BJ (cell line): ENCODE measurements at regions not wholly inside any gene's neighbourhood (a gene's known extent, or its start where the extent isn't known, plus 50 kb on each side); places are given as distances from the start of the nearest gene placed in this dataset.
"Not testable (repeated sequence)": the region's sequence is repeated elsewhere in the genome, so short reads cannot be mapped to it uniquely, and the experiment has no call there.

Experiments
- CTCF ChIA-PET: fragments of 350-600 bp; formaldehyde crosslinking; extraction: SDS; loops from one replicate; lab custom pipeline; 2021; ENCODE audit warnings: antibody characterized with exemption, inconsistent platforms; lab: Yijun Ruan, JAX
- POLR2A ChIA-PET: fragments of 300-600 bp; sonication (Branson Sonifier 250); formaldehyde crosslinking; extraction: SDS; loops from one replicate; lab custom pipeline; 2021; ENCODE audit warnings: antibody characterized with exemption; lab: Charles Lee
- DNase-seq: peaks from one replicate; pipeline ENCODE4 v3.0.0-alpha.2; 2011; ENCODE audit warnings: low read depth
- H3K27me3 ChIP-seq: 2 replicates; pipeline ENCODE4 v1.6.0; 2011; ENCODE audit warnings: low read length; ENCODE audit not compliant: control insufficient read depth, insufficient read depth
- H3K36me3 ChIP-seq: 2 replicates; pipeline ENCODE4 v1.5.1; 2011; ENCODE audit warnings: low read length; ENCODE audit not compliant: control insufficient read depth, insufficient read depth
- H3K4me3 ChIP-seq: 2 replicates; pipeline ENCODE4 v1.5.1; 2011; ENCODE audit warnings: low read depth, mild to moderate bottlenecking, control low read depth, low read length
- CTCF ChIP-seq: IDR thresholded peaks from 2 replicates; pipeline ENCODE4 v1.5.1; 2011; ENCODE audit warnings: low read depth, mild to moderate bottlenecking, control low read depth, inconsistent platforms, low read length, moderate library complexity; ENCODE audit not compliant: insufficient read depth

- TF ChIP-seq CTCF: peak; percentile 52
- ChIA-PET POLR2A (interaction anchor here (0.6 kb wide), 1 partner anchor 524 kb away, joined by 3 read pairs; no protein-coding TSS in a partner anchor), CTCF (interaction anchor here (0.8 to 1.6 kb wide), 2 partner anchors 12 to 311 kb away, joined by 5 to 8 read pairs; no protein-coding TSS in a partner anchor)
- Histone ChIP-seq H3K36me3 (no peaks in the 10 kb centered on the region), H3K27me3 (no peaks in the 10 kb centered on the region), H3K4me3 (no peak overlapping the region)
- DNase-seq: no peak
These were observed 78.0 kb upstream of the DRD5 start for GRCh38 chr4:9703391-9703790.

- H3K4me3 ChIP-seq, H3K36me3 ChIP-seq, DNase-seq, POLR2A ChIA-PET, H3K27me3 ChIP-seq: not testable (repeated sequence)
- CTCF ChIA-PET: interaction anchor here (0.6 to 1.6 kb wide), 3 partner anchors 310 to 721 kb away, joined by 3 to 8 read pairs (median 4); no protein-coding TSS in a partner anchor
These were observed 77.3 kb upstream of the DRD5 start for GRCh38 chr4:9704126-9704525.

DNA sequence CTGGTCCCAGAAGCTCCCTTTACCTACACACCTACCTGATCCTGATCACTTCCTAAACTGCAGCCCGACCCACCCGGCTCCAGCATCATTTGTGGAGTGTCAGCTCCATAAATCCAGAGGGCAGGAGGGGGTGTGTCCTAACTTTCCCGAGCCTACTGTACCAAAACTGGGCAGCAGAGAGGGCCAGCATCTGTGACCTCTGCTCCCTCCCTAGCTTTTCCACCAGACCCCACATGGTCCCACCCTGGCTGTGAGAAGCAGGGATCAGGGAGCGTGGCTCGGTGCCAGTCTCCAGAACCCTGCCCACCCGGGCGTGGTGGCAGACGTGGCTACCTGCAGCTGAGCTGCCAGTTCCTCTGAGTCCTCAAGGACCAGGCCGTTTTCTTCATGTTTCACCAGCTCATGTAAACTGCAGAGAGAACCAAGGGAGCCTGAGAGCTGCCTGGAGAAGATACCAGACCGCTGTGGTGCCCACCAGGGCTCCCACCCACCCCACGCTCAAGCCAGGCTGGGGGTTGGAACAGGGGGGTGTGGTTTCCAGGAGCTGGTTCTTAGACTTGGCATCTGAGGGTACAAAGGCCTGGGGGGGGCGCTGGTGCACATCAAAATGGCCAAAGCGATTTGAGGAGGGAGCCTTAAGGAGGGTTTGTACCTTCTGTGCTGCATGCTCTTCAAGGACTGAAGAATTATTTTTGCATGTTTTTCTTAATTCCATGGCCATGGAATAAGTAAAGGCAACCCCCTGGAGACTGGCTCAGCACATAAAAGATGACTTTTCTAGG is 76.7 kb upstream of the DRD5 start:
- no peak for TF ChIP-seq CTCF
- ChIA-PET CTCF (interaction anchor here (1.3 to 1.6 kb wide), 3 partner anchors 310 to 359 kb away, joined by 3 to 8 read pairs (median 4); no protein-coding TSS in a partner anchor), POLR2A (no interaction called here)
- H3K4me3 ChIP-seq: no peak overlapping the region
- DNase-seq: no peak
- no peaks in the 10 kb centered on the region for H3K27me3 ChIP-seq
- no peaks in the 10 kb centered on the region for H3K36me3 ChIP-seq

- CTCF ChIA-PET, POLR2A ChIA-PET, DNase-seq: not testable (repeated sequence)
These were observed 74.2 kb upstream of the DRD5 start for GRCh38 chr4:9707281-9707680.

DNA sequence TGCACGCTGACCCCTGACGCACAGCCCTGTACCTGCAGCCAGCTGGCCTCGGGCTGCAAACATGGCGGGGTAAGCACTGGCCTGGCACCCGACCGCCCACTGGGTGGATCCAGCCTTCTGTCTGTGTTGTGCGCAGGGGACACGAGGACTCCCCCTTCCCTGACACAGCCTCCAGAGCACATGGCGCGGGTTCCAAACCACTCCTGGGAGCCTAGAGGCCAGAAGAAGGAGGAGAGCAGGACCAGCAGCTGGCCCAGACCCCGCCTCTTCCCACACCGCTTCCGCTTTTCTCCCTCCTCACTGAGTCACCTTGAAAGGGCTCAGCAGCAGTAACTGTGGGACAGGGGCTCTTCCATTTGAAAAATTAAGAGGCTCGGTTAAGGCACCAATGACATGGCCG is 73.5 kb upstream of the DRD5 start:
- H3K27me3 ChIP-seq, DNase-seq, CTCF ChIA-PET, H3K36me3 ChIP-seq, H3K4me3 ChIP-seq, POLR2A ChIA-PET: not testable (repeated sequence)

More at GRCh38 chr4:9707281-9707680, 74.2 kb upstream of the DRD5 start:
- H3K27me3 ChIP-seq, H3K36me3 ChIP-seq, H3K4me3 ChIP-seq: not testable (repeated sequence)

DNA sequence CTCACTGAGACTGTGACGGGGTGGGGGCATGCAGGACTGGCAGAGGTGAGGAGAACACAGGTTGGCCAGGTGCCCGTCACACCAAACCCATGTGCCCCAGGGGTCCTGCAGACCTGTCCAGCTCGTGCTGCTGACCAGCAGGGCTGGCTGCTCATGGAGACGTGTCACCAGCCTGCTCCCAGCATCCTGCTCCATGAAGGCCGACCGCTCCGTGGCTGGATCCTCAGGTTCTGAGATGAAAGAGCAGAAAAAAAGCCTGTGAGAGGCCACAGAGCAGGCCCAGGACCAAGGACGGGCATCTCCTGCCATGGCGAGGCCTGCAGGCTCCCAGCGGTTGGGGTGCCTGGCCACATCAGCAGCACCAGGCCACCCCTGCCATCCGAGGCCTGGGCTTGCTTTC is 71.7 kb upstream of the DRD5 start:
- ChIA-PET POLR2A (no interaction called here), CTCF (no interaction called here)
- Histone ChIP-seq H3K27me3 (no peaks in the 10 kb centered on the region), H3K36me3 (no peaks in the 10 kb centered on the region), H3K4me3 (no peak overlapping the region)
- no peak for TF ChIP-seq CTCF
- no peak for DNase-seq

DNA sequence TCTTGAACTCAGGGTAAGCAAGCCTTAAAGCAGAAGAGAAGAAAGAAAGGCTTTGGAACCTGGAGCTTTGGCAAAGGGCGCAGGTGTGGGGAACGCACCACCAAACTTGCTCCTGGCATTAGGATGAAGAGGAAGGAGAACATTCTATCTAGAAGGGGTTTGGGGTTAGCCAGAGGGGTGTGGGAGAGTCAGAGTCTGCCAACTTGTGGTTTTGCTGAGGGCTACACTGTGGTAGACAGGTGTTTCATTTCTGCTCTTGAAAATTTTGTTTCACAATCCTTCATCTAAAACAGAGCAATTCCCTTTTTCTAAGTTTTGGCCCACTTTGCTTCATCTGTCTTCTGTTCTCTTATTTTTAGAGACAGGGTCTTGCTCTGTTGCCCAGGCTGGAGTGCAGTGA is 66.2 kb upstream of the DRD5 start:
- DNase-seq, CTCF ChIA-PET, H3K4me3 ChIP-seq, H3K36me3 ChIP-seq, H3K27me3 ChIP-seq, POLR2A ChIA-PET: not testable (repeated sequence)
